Skeletal muscle cell (primary cell): ENCODE measurements at regions not wholly inside any gene's neighbourhood (a gene's known extent, or its start where the extent isn't known, plus 50 kb on each side); places are given as distances from the start of the nearest gene placed in this dataset.
A peak's percentile ranks its signal among the peaks of the same experiment; 100 is the strongest.
"Not testable (repeated sequence)": the region's sequence is repeated elsewhere in the genome, so short reads cannot be mapped to it uniquely, and the experiment has no call there.

Experiments
- DNase-seq: peaks from one replicate; pipeline ENCODE4 v3.0.0-alpha.2; 2010; ENCODE audit warnings: low read depth
- H3K4me3 ChIP-seq: 2 replicates; pipeline ENCODE4 v1.5.1; 2011; ENCODE audit warnings: low read depth, mild to moderate bottlenecking, control low read depth, low read length, moderate library complexity

- no peak for DNase-seq
- H3K4me3 ChIP-seq = no peak overlapping the region
Observed at GRCh38 chr3:181912384-181912783, 200.7 kb downstream of the SOX2 start.

DNA sequence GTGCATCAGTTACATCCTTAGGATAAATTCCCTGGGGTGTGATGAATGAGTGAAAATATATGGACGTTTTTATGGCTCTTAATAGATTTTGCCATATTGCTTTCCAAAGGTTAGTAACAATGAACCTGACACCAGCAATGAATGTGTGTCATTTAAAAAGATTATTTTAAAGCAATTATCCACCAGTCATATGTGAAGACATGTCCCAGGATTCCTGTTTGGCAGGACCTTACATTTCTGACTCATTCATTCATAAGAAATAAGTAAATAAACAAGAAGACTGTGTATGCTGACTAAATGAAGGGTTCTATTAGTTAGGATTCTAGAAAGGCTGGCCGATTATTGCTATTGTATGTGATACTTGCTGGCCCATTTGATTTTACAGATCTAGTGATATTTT, 201.5 kb downstream of the SOX2 start:
- DNase-seq = no peak
- no peak overlapping the region for H3K4me3 ChIP-seq

- no peak for DNase-seq
- no peak overlapping the region for H3K4me3 ChIP-seq
Observed at GRCh38 chr3:181915551-181915950, 203.8 kb downstream of the SOX2 start.

DNA sequence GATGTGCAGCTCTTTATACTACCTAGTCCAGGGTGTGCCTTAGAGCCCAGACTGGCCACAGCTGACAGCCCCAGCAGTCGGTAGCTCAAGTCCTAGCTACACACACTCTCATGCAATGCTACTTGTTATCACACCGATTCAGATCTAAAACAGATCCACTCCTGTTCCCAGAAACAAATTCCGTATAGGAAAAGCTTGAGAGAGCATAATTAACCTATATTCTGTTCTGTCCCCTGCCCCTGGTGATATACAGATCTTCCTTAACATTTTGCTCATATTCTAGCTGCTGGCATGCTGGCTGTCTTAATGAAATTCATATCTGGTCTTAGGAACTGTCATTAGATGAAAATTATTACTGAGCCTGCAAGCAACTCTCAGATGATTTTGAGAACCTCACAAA, 204.3 kb downstream of the SOX2 start:
- DNase-seq = no peak
- H3K4me3 ChIP-seq = no peak overlapping the region

- no peak for DNase-seq
- no peak overlapping the region for H3K4me3 ChIP-seq
Observed at GRCh38 chr3:181917027-181917426, 205.3 kb downstream of the SOX2 start.

- peak; percentile 10 for DNase-seq
- no peak overlapping the region for H3K4me3 ChIP-seq
Observed at GRCh38 chr3:181919375-181919774, 207.7 kb downstream of the SOX2 start.

DNA sequence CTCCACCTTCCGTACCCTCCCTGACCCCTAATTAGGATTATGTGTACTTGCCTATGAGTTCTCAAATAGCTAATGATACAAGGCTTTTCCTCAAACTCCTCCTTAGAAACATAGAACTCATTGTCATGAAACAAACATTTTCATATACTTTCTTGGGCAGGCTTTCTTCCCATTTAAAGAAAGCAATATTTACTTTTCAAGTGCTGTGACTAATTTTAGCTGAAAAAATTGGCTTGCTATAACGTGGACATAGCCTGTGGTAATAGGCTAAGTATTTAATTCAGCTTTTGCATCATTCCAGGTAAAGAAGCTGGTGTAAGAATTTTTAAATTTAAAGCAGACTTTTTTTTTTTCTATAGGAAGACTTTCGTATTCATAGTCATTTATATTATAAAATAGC, 208.7 kb downstream of the SOX2 start:
- no peak for DNase-seq
- no peak overlapping the region for H3K4me3 ChIP-seq

DNA sequence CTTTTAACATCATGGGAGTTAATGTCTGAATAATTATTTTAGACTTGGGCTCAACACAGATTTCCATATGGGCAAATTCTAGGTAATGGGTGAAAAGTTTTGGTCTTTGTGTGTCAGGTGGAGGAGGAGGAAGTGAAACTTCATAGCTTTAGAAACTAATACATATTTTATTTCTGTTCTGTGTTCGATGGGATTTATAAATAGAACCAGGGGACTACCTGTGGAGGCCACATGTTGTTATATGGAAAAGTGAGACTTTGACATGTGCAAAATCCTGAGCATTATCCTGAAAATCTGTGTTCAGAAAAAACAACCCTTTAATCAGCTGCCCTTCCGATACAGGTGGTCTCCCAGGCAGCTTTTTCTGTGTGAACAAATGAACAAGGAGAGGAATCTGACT, 209.5 kb downstream of the SOX2 start:
- H3K4me3 ChIP-seq = no peak overlapping the region
- DNase-seq = no peak

GRCh38 chr3:181925841-181926240, 214.1 kb downstream of the SOX2 start:
- DNase-seq, H3K4me3 ChIP-seq: not testable (repeated sequence)

DNA sequence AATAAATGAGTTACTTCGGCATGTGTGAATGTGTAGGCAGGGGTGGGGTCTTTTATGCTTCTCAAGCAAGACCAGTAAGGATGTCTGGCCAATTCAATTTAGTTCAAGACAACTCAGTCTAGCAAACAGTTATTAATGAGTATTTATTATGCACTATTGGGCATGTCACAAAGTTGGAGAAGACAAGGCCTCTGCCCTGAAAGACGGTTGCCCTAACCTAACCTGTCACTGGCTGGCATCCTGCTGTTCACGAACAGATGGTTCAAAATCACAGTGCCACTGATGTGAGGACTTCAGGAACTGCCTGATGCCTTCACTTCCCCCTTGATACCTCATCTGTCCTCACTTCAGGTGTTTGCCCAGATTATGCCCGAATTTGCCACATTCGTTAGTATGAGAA, 217.8 kb downstream of the SOX2 start:
- H3K4me3 ChIP-seq = no peak overlapping the region
- DNase-seq = no peak

DNA sequence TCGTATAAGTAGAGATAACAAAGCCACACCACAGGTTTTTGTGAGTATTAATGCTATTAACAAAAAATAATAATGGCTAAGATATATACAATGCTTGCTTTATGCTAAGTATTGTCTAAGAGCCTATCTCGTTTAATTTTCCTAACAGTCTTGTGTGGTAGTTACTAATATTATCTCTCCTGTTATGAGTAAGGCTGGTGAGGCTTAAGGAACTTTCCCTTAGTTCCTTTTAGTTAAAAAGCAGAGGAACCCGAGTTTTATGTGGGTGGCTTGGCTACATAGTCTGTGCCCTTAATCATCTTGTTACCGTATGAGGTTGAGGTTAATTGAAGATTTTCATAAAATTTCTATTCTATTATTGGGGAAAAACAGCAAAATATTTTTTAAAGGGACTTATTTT, 218.4 kb downstream of the SOX2 start:
- no peak for DNase-seq
- no peak overlapping the region for H3K4me3 ChIP-seq

- no peak for DNase-seq
- no peak overlapping the region for H3K4me3 ChIP-seq
Observed at GRCh38 chr3:181932039-181932438, 220.3 kb downstream of the SOX2 start.

DNA sequence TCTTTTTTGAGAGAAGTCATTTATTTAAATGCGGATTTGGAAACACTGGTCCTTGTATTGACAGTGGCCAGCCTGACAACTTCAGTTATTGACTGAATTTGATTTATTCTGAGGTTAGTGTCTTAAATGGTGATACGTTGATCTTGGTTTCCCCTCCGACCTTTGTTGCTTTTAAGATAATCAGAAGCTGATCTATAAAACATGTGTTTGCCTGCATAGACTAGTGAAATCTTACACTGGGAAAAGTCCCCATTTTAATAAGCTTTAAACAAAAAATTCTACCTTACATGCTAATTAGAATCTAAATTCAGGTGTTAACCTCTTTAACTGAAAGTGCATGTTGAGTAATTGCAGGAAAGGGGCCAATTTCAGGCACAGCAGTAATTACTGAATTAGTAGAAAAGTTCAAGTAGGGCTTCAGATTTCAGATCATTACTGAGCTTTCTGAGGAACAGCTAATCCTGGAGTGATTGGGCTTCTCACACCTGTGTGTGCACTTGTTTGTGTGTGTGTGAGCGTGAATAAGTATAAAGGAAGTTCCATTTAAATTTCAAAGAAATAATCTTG, 221.4 kb downstream of the SOX2 start:
- no peak for DNase-seq
- H3K4me3 ChIP-seq = no peak overlapping the region

- H3K4me3 ChIP-seq = no peak overlapping the region
- no peak for DNase-seq
Observed at GRCh38 chr3:181935915-181936314, 224.2 kb downstream of the SOX2 start.

GRCh38 chr3:181936774-181937173, 225.0 kb downstream of the SOX2 start:
- H3K4me3 ChIP-seq = no peak overlapping the region
- no peak for DNase-seq

- not testable (repeated sequence) for H3K4me3 ChIP-seq, DNase-seq
Observed at GRCh38 chr3:181938580-181938979, 226.9 kb downstream of the SOX2 start.

- no peak for DNase-seq
- no peak overlapping the region for H3K4me3 ChIP-seq
Observed at GRCh38 chr3:181940703-181941102, 229.0 kb downstream of the SOX2 start.

GRCh38 chr3:181941250-181941649, 229.5 kb downstream of the SOX2 start:
- no peak overlapping the region for H3K4me3 ChIP-seq
- DNase-seq = no peak

DNA sequence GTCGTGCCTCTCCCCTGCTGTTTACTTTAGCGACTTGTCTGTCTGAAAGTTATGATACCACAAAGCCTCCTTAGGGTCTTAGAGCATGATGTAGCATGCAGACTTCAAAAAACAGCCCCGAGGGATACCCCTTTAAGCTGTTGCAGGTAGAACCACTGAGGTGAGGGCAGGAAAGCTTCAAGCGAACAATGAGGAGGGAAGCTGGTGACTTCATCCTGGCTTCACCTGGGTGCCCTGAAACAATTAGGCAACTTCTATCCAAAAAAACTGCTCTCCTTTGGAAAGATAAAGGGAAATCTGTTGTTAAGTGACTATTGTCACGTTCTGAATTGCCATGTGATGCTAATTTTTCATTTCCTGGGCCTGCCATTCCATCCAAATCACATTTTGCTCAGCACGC, 231.6 kb downstream of the SOX2 start:
- H3K4me3 ChIP-seq = no peak overlapping the region
- no peak for DNase-seq

DNA sequence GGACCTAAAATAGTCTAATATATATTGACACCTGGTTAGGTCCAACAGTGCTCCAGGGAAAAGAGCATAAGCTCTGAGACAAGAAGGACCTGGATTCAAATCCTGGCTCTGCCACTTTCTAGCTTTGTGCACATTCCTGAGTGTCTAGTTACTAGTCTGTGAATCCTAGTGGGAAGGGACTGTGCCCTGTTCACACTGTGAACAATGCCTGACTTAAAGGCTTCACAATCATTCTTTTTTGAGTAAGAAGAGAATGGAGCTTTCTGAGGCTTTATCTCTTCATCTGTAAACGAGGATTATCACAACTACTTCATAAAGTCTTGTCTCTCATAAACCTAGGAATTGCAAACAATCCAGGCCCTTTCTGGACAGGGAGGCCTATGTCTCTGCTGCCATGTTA, 235.9 kb downstream of the SOX2 start:
- no peak overlapping the region for H3K4me3 ChIP-seq
- no peak for DNase-seq

DNA sequence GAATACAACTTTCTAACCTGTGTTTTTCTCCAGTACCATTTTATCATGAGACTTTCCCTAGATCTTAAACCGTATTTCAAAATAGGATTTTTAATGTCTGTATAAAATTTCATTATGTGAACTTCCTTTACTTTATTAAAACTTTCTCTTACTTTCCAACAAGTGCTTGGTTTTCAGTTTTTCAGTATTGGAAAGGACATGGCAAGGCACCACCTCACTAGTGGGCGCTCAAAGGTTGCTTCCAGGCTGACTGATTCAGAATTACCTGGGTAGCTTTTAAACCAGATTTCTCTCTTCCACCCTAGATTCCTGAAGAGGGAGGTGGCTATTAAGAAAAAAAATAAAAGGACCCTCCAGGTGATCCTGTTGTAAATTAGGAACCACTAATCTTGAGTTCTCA, 236.6 kb downstream of the SOX2 start:
- no peak for DNase-seq

DNA sequence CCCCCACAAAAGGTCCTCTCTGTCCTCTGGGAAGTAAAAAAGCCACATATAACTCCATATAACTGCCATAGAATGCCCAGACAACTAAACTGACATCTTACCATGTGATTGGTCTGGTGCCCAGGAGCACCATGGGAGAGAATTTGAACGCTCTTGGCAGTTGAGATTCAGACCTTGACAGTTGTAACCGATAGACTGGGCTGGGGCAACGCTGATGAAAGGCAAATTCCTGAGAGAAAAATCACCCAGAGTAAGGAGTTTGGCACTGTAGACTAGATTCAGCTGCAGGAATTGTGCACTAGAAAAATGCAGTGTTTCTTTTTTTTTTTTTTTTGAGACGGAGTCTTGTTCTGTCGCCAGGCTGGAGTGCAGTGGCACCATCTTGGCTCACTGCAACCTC, 240.5 kb downstream of the SOX2 start:
- DNase-seq = no peak
- no peak overlapping the region for H3K4me3 ChIP-seq

More for the DNA sequence above, 236.6 kb downstream of the SOX2 start:
- no peak overlapping the region for H3K4me3 ChIP-seq
